ENCODE measurements at regions not wholly inside any gene's neighbourhood (a gene's known extent, or its start where the extent isn't known, plus 50 kb on each side); places are given as distances from the start of the nearest gene placed in this dataset.
A peak's percentile ranks its signal among the peaks of the same experiment; 100 is the strongest.

DNA sequence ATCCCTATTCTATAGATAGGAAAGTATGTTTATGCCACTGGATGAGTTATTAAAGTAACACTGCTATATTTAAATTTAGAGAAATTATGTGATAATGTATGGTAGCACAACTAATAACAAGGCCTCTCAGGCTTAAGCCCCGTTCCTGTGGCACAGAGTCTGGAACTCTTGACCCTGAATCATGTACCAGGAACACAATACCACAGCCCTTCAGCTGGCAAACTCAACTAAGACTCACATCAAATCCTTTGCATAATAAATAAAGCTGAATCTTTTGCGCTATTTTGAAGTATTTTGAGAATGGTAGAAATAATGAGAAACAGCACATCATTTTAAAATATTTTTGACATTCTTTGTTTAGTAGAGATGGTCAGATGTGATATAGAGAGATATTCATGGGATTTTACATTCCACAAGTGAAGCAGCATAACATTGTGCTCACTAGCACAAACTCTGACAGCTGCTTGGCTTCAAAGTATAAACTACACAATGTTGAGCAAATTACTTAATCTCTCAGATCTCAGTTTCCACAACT is 478.4 kb upstream of the FAM241A start:
- no peak for DNase-seq (ENCODE audit: low spot score)

DNA sequence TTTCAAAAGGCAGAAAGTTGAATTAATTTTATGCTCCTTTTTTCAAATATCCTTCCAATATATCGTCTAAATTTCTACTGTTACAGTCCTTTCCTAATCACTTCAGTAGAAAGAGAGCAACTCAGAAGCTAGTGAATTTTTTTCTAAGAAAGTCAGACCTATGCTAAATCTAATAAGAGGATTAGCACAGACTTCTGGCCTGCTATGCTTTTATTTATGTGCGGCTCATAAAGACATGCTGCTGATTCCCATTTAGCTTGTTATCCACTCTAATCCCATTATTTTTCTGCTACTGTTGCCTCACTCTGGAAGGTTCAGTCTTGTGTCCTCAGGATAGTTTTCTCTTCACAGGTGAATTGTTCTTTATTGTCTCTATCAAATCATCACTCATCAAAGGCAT is 473.5 kb upstream of the FAM241A start:
- DNase-seq (ENCODE audit: low spot score): no peak

DNA sequence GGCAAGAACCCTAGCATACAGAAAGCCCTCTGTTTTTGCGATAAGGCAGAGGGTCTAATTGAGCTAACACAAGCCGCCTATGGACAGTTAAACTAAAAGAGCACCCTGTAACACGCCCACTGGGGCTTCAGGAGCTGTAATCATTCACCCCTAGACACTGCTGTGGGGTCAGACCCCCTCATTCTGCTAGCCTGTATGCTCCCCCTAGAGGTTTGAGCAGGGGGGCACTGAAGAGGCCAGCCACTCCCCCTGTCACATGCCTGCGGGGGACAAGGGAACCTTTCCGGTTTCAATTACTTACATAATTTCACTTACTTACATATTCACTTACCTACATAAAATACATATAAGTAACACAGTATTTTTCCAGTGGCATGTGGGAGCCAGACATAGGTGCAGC is 469.5 kb upstream of the FAM241A start:
- DNase-seq (ENCODE audit: low spot score): no peak

DNA sequence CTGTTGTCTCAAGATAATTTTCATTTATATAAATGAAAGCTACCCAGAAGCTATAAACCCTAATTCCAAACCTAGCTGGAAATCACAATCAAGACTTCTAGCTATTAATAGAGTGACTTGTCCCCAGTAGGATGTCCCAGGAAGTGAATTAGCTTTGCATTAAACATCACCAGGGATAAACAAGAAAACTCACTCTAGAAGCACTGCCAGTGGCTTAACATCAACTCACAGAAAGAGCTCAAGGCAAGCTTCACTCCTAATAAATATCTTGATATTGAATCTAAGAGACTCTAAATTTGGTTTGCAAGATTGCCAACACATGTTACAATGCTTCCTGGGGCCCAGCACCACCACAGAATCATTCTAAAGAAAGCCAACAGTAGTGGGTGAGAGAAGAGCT is 468.7 kb upstream of the FAM241A start:
- no peak for DNase-seq (ENCODE audit: low spot score)

DNA sequence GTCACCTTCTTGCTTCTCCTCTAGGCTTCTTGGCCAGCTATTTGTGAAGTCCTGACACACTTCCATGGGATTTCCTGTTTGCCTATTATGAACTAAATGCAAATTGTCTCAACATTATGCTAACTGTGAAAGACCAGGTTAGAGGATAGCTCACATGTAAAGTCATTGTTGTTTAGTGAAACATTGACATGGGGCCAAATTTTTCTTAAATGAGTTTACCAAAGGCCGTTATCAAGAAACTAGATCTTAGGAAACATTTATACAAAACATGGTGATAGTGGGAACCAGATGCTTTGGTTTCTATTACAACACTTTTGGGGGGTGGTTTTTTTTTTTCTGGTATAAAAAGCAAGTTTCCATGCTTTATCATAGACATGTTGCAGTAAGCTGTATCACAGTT is 466.8 kb upstream of the FAM241A start:
- no peak for DNase-seq (ENCODE audit: low spot score)

DNA sequence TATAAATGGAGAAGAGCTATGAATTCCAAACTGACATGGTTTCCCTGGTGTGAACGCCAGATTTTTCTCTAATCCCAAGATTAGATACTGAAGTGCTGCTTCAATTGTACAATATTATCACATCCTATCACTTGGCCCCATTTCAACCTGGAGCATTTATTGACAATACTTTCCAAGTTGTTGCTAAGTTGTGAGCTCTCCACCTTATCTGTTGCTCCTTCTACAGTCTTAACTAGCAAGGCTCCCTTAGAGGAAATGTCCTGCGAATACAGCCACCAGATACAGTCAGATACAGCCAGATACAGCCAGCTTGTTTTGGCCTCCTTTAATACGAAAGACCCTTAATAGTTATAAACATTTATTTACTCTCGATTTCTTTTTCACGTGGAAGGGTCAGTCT is 466.3 kb upstream of the FAM241A start:
- DNase-seq (ENCODE audit: low spot score): no peak

DNA sequence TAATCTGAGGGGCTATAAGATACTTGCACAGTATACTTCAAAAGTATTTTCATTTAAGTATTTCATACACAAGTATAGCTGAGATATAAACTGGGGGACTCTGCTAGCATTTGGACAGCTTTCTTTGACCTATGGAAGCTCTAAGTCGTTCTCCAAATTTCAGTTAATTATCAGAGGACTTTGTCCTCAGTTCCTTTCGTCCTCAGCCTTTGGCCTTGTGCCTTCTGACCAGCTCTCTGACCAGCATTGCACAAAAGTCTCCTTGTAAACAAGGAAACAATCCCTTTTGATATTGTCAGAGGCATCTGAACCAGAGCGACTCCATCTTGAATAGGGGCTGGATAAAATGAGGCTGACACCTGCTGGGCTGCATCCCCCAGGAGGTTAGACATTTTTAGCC is 464.0 kb upstream of the FAM241A start:
- no peak for DNase-seq (ENCODE audit: low spot score)

DNA sequence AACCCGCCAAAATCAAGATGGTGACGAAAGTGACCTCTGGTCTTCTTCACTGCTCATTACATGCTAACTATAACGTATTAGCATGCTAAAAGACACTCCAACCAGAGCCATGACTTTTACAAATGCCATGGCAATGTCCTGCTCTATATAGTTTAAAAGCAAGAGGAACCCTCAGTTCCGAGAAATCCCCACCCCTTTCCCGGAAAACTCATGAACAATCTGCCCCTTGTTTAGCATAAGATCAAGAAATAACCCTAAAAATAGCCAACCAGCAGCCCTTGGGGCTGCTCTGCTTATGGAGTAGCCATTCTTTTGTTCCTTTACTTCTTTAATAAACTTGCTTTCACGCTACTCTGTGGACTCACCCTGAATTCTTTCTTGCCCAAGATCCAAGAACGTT is 463.5 kb upstream of the FAM241A start:
- DNase-seq (ENCODE audit: low spot score): no peak

DNA sequence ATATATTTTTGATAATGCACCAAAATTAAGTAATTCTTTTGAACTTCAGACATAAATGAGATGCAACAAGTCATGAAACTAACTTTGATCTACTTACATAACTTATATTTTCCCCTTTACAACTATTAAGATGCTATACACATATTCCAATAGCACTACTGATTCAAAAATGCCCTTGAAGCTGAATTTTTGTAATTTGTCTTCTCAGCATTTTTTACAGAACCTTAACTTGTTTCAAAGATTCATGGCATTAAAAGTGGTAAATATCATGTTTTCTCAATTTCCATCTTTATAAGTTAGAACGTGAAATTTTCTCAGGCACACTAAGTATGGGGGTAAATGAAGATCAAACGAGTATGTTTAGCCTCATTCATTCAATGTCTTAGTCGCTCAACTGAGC is 460.0 kb upstream of the FAM241A start:
- DNase-seq (ENCODE audit: low spot score): no peak

- no peak for DNase-seq (ENCODE audit: low spot score)
These were observed 456.0 kb upstream of the FAM241A start for GRCh38 chr4:111689214-111689613.

GRCh38 chr4:111689731-111690130 is 455.5 kb upstream of the FAM241A start:
- no peak for DNase-seq (ENCODE audit: low spot score)

GRCh38 chr4:111693758-111694157 is 451.5 kb upstream of the FAM241A start:
- no peak for DNase-seq (ENCODE audit: low spot score)

DNA sequence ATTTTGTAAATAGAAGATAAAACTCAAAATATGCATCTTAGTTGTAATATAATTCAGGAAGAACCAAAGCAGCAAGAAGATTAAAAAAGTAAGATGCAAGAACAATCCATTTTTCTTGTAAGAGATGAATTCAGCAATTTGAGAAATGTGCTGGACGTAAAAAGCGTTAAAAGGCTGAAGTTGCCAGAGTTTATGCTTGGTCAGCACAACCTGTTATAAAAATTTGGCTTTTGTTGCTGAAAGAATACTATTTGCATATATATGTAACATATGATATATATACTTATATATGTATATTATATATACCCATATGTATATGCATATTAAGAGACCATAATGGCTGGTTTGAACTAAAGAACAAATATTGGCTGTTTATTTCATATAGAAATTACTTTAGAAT is 449.6 kb upstream of the FAM241A start:
- no peak for DNase-seq (ENCODE audit: low spot score)

DNA sequence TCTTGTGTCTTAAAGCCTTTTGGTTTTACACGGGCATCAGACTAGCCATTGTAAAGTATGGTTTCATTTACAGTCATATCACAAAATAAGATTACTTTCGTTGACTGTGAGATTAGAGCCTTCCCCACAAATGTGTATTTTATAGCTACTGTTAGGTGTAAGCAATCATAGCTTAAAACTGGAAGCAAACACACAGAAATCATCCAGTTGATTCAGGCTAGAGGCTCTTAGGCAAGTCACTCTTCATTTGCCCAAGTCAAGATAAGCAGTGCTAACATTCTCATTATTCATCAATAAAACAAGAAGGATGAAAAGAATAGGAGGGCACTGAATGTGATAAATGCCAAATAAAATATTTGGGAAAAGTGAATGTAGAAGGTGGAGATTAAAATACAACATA is 448.7 kb upstream of the FAM241A start:
- DNase-seq (ENCODE audit: low spot score): no peak

DNA sequence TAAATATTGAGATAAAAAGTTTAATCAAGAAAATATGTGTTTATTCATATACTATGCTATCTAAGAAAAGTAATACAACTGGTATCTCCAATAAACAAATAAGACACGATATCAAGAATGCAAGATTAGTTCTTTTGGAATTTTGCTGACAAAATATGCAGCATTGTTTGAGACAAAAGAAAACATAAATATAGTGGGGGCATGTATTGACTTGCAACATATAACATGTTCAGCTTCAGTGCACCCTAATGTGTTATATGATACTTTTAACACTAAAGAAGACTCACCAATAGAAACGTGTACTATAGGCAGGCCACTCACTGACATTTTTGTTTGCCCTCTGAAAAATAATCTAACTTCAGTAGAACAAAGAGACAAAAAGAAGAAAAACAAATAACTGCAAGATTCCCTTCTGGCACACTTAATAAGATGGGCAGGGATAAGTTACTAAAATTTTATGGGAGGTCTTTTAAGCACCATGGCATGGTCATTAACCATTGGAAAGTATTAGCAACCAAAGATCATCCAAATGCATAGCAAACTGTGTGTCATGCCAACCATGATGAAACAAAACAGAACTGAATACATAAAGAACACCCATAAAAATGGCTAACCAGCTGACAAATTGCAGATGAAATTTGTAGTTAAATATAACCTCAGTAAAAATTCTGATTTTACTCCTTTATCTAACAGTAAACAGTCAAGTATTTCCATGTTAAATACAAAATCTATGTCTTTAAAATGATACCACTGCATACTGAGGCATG is 447.9 kb upstream of the FAM241A start:
- no peak for DNase-seq (ENCODE audit: low spot score)

DNA sequence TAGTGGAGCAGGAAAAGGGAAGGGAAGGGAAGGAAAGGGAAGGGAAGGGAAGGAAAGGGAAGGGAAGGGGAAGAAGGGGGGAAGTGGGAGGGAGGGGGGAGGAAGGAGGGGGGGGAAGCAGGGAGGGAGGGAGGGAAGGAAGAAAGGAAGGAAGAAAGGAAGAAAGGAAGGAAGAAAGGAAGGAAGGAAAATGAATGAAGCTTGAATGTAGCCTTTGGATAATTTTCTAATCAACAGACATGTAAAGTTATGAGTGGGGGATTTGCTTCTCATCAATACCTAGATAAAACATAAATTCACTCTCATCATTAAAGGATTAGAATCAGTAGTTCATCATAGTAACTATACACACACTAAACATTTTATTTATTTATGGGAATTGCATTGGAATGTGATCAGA is 446.9 kb upstream of the FAM241A start:
- DNase-seq (ENCODE audit: low spot score): no peak

DNA sequence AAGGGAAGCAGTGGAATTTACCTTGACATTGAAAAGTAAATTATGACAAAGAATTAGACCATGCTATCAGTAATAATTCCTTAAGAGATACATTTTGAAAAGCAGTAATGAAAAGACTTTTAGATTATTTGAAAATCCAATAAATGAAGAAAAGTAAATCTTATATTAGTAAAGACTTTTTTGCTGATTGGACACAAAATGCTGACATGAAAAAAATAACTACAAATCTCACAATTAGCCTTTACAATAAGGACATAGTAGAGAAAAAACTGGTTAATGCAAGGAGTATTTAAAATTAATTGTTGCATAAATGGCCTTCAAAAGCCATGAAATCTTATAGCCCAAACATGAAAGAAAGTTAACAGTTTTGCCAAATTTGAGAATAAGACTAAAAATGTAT is 446.1 kb upstream of the FAM241A start:
- DNase-seq (ENCODE audit: low spot score): no peak

DNA sequence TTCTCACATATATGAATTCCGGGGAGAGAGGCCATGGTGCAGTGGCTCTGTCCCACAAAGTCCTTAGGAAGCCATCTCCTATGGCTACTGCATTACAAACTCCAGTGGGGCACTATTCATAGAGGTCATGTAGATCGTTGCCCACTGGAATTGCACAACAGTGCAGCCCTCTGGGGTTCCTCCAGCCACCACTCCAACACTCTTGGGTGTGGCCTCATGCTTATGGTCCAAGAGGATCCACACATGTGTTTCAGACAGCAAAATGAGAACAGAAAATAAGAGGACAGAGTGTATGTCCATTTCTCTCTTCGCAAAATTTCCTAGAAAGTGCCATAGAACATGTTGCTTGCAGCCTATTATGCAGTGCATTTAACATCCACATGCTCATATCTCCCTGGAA is 444.2 kb upstream of the FAM241A start:
- no peak for DNase-seq (ENCODE audit: low spot score)

DNA sequence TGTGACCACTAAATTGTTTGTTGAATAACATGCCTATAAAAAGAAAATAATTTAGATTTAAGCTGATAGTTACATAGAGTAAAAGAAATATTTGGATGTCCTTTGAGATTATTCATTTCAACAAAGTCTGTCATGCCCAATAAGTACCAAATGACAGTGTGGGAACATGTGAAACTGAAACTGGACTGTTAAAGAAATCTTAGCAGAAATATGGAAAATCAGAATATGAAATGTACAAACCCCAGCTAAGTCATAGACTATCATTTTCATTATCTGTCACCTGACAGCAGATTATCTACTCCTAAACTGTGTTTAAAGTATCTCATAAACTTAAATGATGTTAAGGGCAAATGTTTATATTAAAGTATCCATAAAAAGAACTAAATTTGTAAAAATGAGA is 437.8 kb upstream of the FAM241A start:
- peak; percentile 13 for DNase-seq (ENCODE audit: low spot score)

DNA sequence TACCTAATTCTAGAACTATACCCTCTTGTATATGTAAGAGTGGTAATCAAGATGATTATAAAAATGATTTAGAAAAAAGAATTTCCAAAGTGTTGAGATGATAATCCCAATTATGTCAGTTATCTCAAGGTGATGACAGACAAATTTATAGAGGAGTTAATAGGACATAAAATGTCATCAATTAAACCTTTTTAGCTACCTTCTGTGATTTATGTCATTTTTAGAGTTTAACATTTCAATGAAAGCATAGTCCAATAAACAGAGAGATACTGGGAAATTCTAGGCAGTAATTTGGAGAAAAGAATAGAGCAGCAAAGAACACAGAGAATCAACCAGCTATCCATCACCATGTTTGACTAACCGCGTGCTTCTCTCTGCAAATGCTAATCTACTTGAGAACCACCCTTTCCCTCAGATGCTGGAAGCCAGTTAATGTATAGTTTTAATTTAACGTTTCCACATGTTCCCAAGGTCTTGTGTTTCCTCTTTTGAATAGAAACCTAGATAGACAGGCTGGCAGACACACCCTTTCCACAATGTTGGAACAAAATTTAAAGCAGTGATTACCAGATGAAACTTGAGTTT is 433.1 kb upstream of the FAM241A start:
- DNase-seq (ENCODE audit: low spot score): no peak

- DNase-seq (ENCODE audit: low spot score): no peak
These were observed 432.0 kb upstream of the FAM241A start for GRCh38 chr4:111713276-111713675.

DNA sequence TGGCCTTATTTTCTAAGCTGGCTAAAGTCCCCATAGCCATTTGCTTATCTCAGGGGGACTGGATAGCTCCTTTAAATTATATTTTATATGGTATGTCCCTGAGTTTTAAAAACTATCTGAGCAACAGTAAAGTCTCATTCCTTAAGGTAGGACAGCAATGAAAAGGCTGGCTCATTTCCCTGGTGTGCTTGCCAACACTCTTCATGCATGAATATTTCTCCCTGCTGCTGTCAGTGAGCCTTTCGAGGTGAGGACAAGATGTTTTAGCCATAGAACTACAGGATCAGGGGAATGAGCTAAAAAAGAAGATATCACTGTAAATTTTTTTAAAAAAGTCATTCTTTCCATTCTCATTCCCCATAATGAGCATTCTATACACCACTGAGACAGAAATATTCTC is 427.3 kb upstream of the FAM241A start:
- no peak for DNase-seq (ENCODE audit: low spot score)

GRCh38 chr4:111718763-111719559 is 426.3 kb upstream of the FAM241A start:
- no peak for DNase-seq (ENCODE audit: low spot score)

All from NAMALWA (cell line).